ENCODE measurements at regions not wholly inside any gene's neighbourhood (a gene's known extent, or its start where the extent isn't known, plus 50 kb on each side); places are given as distances from the start of the nearest gene placed in this dataset.

- TF ChIP-seq, protein P1, sequence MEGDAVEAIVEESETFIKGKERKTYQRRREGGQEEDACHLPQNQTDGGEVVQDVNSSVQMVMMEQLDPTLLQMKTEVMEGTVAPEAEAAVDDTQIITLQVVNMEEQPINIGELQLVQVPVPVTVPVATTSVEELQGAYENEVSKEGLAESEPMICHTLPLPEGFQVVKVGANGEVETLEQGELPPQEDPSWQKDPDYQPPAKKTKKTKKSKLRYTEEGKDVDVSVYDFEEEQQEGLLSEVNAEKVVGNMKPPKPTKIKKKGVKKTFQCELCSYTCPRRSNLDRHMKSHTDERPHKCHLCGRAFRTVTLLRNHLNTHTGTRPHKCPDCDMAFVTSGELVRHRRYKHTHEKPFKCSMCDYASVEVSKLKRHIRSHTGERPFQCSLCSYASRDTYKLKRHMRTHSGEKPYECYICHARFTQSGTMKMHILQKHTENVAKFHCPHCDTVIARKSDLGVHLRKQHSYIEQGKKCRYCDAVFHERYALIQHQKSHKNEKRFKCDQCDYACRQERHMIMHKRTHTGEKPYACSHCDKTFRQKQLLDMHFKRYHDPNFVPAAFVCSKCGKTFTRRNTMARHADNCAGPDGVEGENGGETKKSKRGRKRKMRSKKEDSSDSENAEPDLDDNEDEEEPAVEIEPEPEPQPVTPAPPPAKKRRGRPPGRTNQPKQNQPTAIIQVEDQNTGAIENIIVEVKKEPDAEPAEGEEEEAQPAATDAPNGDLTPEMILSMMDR (IDR thresholded peaks at IDR 0.05) = no peak
- TF ChIP-seq POLR2A (IDR thresholded peaks at IDR 0.05) (no peak), POLR2AphosphoS5 (IDR thresholded peaks at IDR 0.05) (no peak), EP300 (IDR thresholded peaks at IDR 0.05; ENCODE audit: low read depth) (no peak)
Measured at GRCh38 chr13:30021611-30022010, 171.2 kb upstream of the UBL3 start.

Data from transverse colon (tissue), 4 donors.